Smooth muscle cell (in vitro differentiated cells): ENCODE measurements at regions not wholly inside any gene's neighbourhood (a gene's known extent, or its start where the extent isn't known, plus 50 kb on each side); places are given as distances from the start of the nearest gene placed in this dataset.

ENCODE experiments used
- DNase-seq: peaks from one replicate; lab custom pipeline; 2025; ENCODE audit not compliant: unreplicated experiment; lab: John Stamatoyannopoulos, UW
- H2AFZ ChIP-seq: fragments of 200-600 bp; sonication (generic); 2 replicates; pipeline ENCODE4 v1.6.0; 2016; ENCODE audit warnings: antibody characterized with exemption, low read depth, mild to moderate bottlenecking
- H3F3A ChIP-seq: fragments of 200-600 bp; sonication (generic); 2 replicates; pipeline ENCODE4 v1.6.0; 2017; ENCODE audit warnings: antibody characterized with exemption, low read depth
- H3K27ac ChIP-seq: fragments of 200-600 bp; sonication (generic); 2 replicates; pipeline ENCODE4 v1.5.1; 2016; ENCODE audit warnings: low read depth, mild to moderate bottlenecking
- H3K27me3 ChIP-seq: fragments of 200-600 bp; sonication (generic); 2 replicates; pipeline ENCODE4 v1.6.1; 2016; ENCODE audit warnings: low read depth, mild to moderate bottlenecking
- H3K36me3 ChIP-seq: fragments of 200-600 bp; sonication (generic); 2 replicates; pipeline ENCODE4 v1.5.1; 2016; ENCODE audit warnings: low read depth
- H3K4me1 ChIP-seq: fragments of 200-600 bp; sonication (generic); 2 replicates; pipeline ENCODE4 v1.5.1; 2016; ENCODE audit warnings: low read depth
- H3K4me2 ChIP-seq: fragments of 200-600 bp; sonication (generic); 2 replicates; pipeline ENCODE4 v1.6.0; 2016; ENCODE audit warnings: mild to moderate bottlenecking
- H3K4me3 ChIP-seq: fragments of 200-600 bp; sonication (generic); 2 replicates; pipeline ENCODE4 v1.5.1; 2016; ENCODE audit warnings: mild to moderate bottlenecking
- H3K79me2 ChIP-seq: fragments of 200-600 bp; sonication (generic); 2 replicates; pipeline ENCODE4 v1.6.0; 2016; ENCODE audit warnings: low read depth, mild to moderate bottlenecking
- H3K9ac ChIP-seq: fragments of 200-600 bp; sonication (generic); 2 replicates; pipeline ENCODE4 v1.6.0; 2016; ENCODE audit warnings: low read depth
- H3K9me3 ChIP-seq: fragments of 200-600 bp; sonication (generic); replicated peaks from 2 replicates; pipeline ENCODE4 v1.5.1; 2016; ENCODE audit warnings: low read depth
- H4K20me1 ChIP-seq: fragments of 200-600 bp; sonication (generic); 2 replicates; pipeline ENCODE4 v1.6.0; 2016; ENCODE audit warnings: low read depth
- CTCF ChIP-seq: fragments of 200-600 bp; sonication (generic); IDR thresholded peaks from 2 replicates; pipeline ENCODE4 v1.5.1; 2017; ENCODE audit warnings: borderline replicate concordance, mild to moderate bottlenecking, antibody characterized with exemption; ENCODE audit not compliant: insufficient read depth, poor library complexity, severe bottlenecking
- WGBS: methylation state at CpG from one replicate; pipeline ENCODE4 v1.1.7; 2016; ENCODE audit warnings: low lambda C conversion rate; 5-methylcytosine and 5-hydroxymethylcytosine counted together

- no peak for DNase-seq
- H2AFZ ChIP-seq = no peak overlapping the region
- H3K9me3 ChIP-seq = peaks cover 7% of the 10 kb centered on the region
- 93% methylated on average over 7 of the region's 7 CpGs for WGBS
- no peaks in the 10 kb centered on the region for H3K4me1 ChIP-seq
- no peak overlapping the region for H3K4me3 ChIP-seq
- no peak overlapping the region for H3K9ac ChIP-seq
- H3K27me3 ChIP-seq = no peaks in the 10 kb centered on the region
- H3F3A ChIP-seq = no peaks in the 10 kb centered on the region
- no peak for TF ChIP-seq CTCF
- H3K36me3 ChIP-seq = no peaks in the 10 kb centered on the region
- no peak overlapping the region for H3K27ac ChIP-seq
- no peaks in the 10 kb centered on the region for H3K79me2 ChIP-seq
- H3K4me2 ChIP-seq = no peak overlapping the region
- no peaks in the 10 kb centered on the region for H4K20me1 ChIP-seq
Observed at GRCh38 chr5:154669402-154669801, 85.8 kb upstream of the LARP1 start.

GRCh38 chr5:154664869-154665268 is 90.3 kb upstream of the LARP1 start:
- no peak overlapping the region for H3K4me2 ChIP-seq
- no peaks in the 10 kb centered on the region for H4K20me1 ChIP-seq
- H3K4me3 ChIP-seq = no peak overlapping the region
- no peak for TF ChIP-seq CTCF
- no peaks in the 10 kb centered on the region for H3K36me3 ChIP-seq
- no peak overlapping the region for H3K9ac ChIP-seq
- H3K79me2 ChIP-seq = no peaks in the 10 kb centered on the region
- peaks cover 7% of the 10 kb centered on the region for H3K9me3 ChIP-seq
- no peak overlapping the region for H3K27ac ChIP-seq
- no peak overlapping the region for H2AFZ ChIP-seq
- DNase-seq = no peak
- H3F3A ChIP-seq = no peaks in the 10 kb centered on the region
- no peaks in the 10 kb centered on the region for H3K4me1 ChIP-seq
- H3K27me3 ChIP-seq = no peaks in the 10 kb centered on the region

GRCh38 chr5:154663424-154663823 is 91.8 kb upstream of the LARP1 start:
- no peak for DNase-seq

More at GRCh38 chr5:154663424-154663823, 91.8 kb upstream of the LARP1 start:
- H3K9ac ChIP-seq = no peak overlapping the region
- TF ChIP-seq CTCF = no peak
- peaks cover 7% of the 10 kb centered on the region for H3K9me3 ChIP-seq
- H3K4me2 ChIP-seq = no peak overlapping the region
- H3K27ac ChIP-seq = no peak overlapping the region
- H3K4me3 ChIP-seq = no peak overlapping the region
- no peaks in the 10 kb centered on the region for H3F3A ChIP-seq
- no peaks in the 10 kb centered on the region for H3K27me3 ChIP-seq
- H4K20me1 ChIP-seq = no peaks in the 10 kb centered on the region
- no peaks in the 10 kb centered on the region for H3K79me2 ChIP-seq
- H3K4me1 ChIP-seq = no peaks in the 10 kb centered on the region
- H3K36me3 ChIP-seq = no peaks in the 10 kb centered on the region
- no peak overlapping the region for H2AFZ ChIP-seq
- 86% methylated on average over 3 of the region's 3 CpGs for WGBS
